ENCODE measurements at regions not wholly inside any gene's neighbourhood (a gene's known extent, or its start where the extent isn't known, plus 50 kb on each side); places are given as distances from the start of the nearest gene placed in this dataset.

DNA sequence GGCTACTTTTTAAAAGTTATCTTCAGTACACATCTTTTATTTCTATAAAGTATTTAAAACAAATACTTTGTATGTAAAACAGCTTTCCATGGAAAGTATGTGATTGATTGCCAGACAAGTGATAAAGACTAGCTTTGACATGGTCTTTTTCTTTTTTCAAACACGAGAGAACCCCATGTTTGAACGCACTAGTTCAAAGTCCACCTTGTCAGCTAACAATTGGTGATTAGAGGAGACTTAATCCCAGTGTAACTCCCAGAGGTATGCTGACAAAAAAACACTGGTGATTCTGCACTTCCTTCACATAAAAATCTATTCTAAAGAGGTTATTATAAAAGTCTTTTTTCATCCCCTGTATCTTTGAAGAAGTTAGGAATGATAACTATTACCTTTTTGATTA lies 438.1 kb downstream of the GJA1 start (continued):
- TF ChIP-seq MLX (CRISPR knock-in tag; IDR thresholded peaks at IDR 0.05): 0 out of 2 replicates have a peak, but pooled peaks have one; percentile 16
- peak; percentile 90 for TF ChIP-seq HNF4A (CRISPR knock-in tag; IDR thresholded peaks at IDR 0.05)
- TF ChIP-seq GABPA (IDR thresholded peaks at IDR 0.05; ENCODE audit: low read depth, low read length): no peak
- no peak for TF ChIP-seq GABPA (CRISPR knock-in tag; IDR thresholded peaks at IDR 0.05; ENCODE audit: low read depth)
- TF ChIP-seq, protein P1, sequence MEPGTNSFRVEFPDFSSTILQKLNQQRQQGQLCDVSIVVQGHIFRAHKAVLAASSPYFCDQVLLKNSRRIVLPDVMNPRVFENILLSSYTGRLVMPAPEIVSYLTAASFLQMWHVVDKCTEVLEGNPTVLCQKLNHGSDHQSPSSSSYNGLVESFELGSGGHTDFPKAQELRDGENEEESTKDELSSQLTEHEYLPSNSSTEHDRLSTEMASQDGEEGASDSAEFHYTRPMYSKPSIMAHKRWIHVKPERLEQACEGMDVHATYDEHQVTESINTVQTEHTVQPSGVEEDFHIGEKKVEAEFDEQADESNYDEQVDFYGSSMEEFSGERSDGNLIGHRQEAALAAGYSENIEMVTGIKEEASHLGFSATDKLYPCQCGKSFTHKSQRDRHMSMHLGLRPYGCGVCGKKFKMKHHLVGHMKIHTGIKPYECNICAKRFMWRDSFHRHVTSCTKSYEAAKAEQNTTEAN (CRISPR knock-in tag; conservative IDR thresholded peaks at IDR 0.05): no peak
- TF ChIP-seq NFIB (CRISPR knock-in tag; IDR thresholded peaks at IDR 0.05; ENCODE audit: borderline replicate concordance): no peak
- TF ChIP-seq TCF7 (IDR thresholded peaks at IDR 0.05; ENCODE audit: low read depth): no peak
- TF ChIP-seq PITX1 (CRISPR knock-in tag; IDR thresholded peaks at IDR 0.05): peak; percentile 61
- TF ChIP-seq, protein P2, sequence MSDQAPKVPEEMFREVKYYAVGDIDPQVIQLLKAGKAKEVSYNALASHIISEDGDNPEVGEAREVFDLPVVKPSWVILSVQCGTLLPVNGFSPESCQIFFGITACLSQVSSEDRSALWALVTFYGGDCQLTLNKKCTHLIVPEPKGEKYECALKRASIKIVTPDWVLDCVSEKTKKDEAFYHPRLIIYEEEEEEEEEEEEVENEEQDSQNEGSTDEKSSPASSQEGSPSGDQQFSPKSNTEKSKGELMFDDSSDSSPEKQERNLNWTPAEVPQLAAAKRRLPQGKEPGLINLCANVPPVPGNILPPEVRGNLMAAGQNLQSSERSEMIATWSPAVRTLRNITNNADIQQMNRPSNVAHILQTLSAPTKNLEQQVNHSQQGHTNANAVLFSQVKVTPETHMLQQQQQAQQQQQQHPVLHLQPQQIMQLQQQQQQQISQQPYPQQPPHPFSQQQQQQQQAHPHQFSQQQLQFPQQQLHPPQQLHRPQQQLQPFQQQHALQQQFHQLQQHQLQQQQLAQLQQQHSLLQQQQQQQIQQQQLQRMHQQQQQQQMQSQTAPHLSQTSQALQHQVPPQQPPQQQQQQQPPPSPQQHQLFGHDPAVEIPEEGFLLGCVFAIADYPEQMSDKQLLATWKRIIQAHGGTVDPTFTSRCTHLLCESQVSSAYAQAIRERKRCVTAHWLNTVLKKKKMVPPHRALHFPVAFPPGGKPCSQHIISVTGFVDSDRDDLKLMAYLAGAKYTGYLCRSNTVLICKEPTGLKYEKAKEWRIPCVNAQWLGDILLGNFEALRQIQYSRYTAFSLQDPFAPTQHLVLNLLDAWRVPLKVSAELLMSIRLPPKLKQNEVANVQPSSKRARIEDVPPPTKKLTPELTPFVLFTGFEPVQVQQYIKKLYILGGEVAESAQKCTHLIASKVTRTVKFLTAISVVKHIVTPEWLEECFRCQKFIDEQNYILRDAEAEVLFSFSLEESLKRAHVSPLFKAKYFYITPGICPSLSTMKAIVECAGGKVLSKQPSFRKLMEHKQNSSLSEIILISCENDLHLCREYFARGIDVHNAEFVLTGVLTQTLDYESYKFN (CRISPR knock-in tag; conservative IDR thresholded peaks at IDR 0.05): peak; percentile 52
- peak; percentile 81 for TF ChIP-seq ZNF644 (CRISPR knock-in tag; IDR thresholded peaks at IDR 0.05; ENCODE audit: low read depth)
- no peak for TF ChIP-seq NFIC (IDR thresholded peaks at IDR 0.05; ENCODE audit: low read length)
- TF ChIP-seq, protein P3, sequence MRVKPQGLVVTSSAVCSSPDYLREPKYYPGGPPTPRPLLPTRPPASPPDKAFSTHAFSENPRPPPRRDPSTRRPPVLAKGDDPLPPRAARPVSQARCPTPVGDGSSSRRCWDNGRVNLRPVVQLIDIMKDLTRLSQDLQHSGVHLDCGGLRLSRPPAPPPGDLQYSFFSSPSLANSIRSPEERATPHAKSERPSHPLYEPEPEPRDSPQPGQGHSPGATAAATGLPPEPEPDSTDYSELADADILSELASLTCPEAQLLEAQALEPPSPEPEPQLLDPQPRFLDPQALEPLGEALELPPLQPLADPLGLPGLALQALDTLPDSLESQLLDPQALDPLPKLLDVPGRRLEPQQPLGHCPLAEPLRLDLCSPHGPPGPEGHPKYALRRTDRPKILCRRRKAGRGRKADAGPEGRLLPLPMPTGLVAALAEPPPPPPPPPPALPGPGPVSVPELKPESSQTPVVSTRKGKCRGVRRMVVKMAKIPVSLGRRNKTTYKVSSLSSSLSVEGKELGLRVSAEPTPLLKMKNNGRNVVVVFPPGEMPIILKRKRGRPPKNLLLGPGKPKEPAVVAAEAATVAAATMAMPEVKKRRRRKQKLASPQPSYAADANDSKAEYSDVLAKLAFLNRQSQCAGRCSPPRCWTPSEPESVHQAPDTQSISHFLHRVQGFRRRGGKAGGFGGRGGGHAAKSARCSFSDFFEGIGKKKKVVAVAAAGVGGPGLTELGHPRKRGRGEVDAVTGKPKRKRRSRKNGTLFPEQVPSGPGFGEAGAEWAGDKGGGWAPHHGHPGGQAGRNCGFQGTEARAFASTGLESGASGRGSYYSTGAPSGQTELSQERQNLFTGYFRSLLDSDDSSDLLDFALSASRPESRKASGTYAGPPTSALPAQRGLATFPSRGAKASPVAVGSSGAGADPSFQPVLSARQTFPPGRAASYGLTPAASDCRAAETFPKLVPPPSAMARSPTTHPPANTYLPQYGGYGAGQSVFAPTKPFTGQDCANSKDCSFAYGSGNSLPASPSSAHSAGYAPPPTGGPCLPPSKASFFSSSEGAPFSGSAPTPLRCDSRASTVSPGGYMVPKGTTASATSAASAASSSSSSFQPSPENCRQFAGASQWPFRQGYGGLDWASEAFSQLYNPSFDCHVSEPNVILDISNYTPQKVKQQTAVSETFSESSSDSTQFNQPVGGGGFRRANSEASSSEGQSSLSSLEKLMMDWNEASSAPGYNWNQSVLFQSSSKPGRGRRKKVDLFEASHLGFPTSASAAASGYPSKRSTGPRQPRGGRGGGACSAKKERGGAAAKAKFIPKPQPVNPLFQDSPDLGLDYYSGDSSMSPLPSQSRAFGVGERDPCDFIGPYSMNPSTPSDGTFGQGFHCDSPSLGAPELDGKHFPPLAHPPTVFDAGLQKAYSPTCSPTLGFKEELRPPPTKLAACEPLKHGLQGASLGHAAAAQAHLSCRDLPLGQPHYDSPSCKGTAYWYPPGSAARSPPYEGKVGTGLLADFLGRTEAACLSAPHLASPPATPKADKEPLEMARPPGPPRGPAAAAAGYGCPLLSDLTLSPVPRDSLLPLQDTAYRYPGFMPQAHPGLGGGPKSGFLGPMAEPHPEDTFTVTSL (CRISPR knock-in tag; IDR thresholded peaks at IDR 0.05; ENCODE audit: borderline replicate concordance): peak; percentile 71; the same call in 1 of the 2 replicates
- TF ChIP-seq, protein P4, sequence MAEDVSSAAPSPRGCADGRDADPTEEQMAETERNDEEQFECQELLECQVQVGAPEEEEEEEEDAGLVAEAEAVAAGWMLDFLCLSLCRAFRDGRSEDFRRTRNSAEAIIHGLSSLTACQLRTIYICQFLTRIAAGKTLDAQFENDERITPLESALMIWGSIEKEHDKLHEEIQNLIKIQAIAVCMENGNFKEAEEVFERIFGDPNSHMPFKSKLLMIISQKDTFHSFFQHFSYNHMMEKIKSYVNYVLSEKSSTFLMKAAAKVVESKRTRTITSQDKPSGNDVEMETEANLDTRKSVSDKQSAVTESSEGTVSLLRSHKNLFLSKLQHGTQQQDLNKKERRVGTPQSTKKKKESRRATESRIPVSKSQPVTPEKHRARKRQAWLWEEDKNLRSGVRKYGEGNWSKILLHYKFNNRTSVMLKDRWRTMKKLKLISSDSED (CRISPR knock-in tag; IDR thresholded peaks at IDR 0.05): no peak
- TF ChIP-seq GZF1 (CRISPR knock-in tag; IDR thresholded peaks at IDR 0.05): no peak
- TF ChIP-seq TOPORS (CRISPR knock-in tag; IDR thresholded peaks at IDR 0.05): no peak
